Transverse colon (tissue), 3 donors: ENCODE measurements at regions not wholly inside any gene's neighbourhood (a gene's known extent, or its start where the extent isn't known, plus 50 kb on each side); places are given as distances from the start of the nearest gene placed in this dataset.

Experiments
- CTCF ChIP-seq, 5 experiments: fragments of 200-600 bp in 3 of 5; fragments of 450-650 bp in 2 of 5; sonication (generic) in 3 of 5; IDR thresholded peaks; 1 replicate in 2 of 5; 2 replicates in 3 of 5; pipeline ENCODE4 v1.5.1; 2016 to 2017; ENCODE audit warnings: antibody characterized with exemption in 5 of 5, inconsistent platforms in 3 of 5, mild to moderate bottlenecking in 2 of 5, moderate library complexity in 1 of 5
- POLR2A ChIP-seq: fragments of 450-650 bp; IDR thresholded peaks from one replicate; pipeline ENCODE4 v1.6.1; 2016; ENCODE audit warnings: antibody characterized with exemption, mild to moderate bottlenecking, moderate library complexity

GRCh38 chr2:18267501-18267900 lies 293.0 kb downstream of the RDH14 start:
- TF ChIP-seq POLR2A (no peak), CTCF (IDR thresholded peaks at IDR 0.05) (no peak)
